Activated naive CD4-positive, alpha-beta T cell treated with anti-CD3 and anti-CD28 coated beads, Interleukin-2, amount 50 U/mL, for 24 hours (primary cell): ENCODE measurements at regions not wholly inside any gene's neighbourhood (a gene's known extent, or its start where the extent isn't known, plus 50 kb on each side); places are given as distances from the start of the nearest gene placed in this dataset.
"Not testable (repeated sequence)": the region's sequence is repeated elsewhere in the genome, so short reads cannot be mapped to it uniquely, and the experiment has no call there.

Experiments used
- H3K27ac Mint-ChIP-seq: one replicate; pipeline ENCODE4 v1.8.0; 2021; ENCODE audit warnings: mild to moderate bottlenecking, mixed read lengths
- H3K27me3 Mint-ChIP-seq: one replicate; pipeline ENCODE4 v1.8.0; 2021; ENCODE audit warnings: mixed read lengths
- H3K36me3 Mint-ChIP-seq: one replicate; pipeline ENCODE4 v1.8.0; 2021; ENCODE audit warnings: mixed read lengths
- H3K4me1 Mint-ChIP-seq: one replicate; pipeline ENCODE4 v1.8.0; 2021; ENCODE audit warnings: mixed read lengths
- H3K4me3 Mint-ChIP-seq: one replicate; pipeline ENCODE4 v1.8.0; 2021; ENCODE audit warnings: mild to moderate bottlenecking, mixed read lengths
- H3K9me3 Mint-ChIP-seq: one replicate; pipeline ENCODE4 v1.8.0; 2021; ENCODE audit warnings: mixed read lengths

DNA sequence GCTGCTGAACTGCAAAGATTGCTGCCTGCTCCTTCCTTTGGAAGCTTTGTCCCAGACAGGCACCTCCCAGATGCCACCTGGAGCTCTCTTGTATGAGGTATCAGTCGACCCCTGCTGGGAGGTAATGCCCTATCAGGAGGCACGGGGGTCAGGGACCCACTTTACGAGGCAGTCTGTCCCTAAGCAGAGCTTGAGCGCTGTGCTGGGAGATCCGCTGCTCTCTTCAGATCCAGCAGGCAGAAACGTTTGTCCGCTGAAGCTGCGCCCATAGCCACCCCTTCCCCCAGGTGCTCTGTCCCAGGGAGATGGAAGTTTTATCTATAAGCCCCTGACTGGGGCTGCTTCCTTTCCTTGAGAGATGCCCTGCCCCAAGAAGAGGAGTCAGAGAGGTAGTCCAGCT is 197.5 kb downstream of the NAF1 start:
- Mint-ChIP-seq H3K27me3 (no peaks in the 10 kb centered on the region), H3K4me3 (no peak overlapping the region), H3K4me1 (no peaks in the 10 kb centered on the region), H3K9me3 (no peaks in the 10 kb centered on the region), H3K27ac (no peak overlapping the region), H3K36me3 (no peaks in the 10 kb centered on the region)

- H3K9me3 Mint-ChIP-seq, H3K27ac Mint-ChIP-seq, H3K4me1 Mint-ChIP-seq, H3K36me3 Mint-ChIP-seq, H3K4me3 Mint-ChIP-seq, H3K27me3 Mint-ChIP-seq: not testable (repeated sequence)
Observed at GRCh38 chr4:162965978-162966377, 200.7 kb downstream of the NAF1 start.

DNA sequence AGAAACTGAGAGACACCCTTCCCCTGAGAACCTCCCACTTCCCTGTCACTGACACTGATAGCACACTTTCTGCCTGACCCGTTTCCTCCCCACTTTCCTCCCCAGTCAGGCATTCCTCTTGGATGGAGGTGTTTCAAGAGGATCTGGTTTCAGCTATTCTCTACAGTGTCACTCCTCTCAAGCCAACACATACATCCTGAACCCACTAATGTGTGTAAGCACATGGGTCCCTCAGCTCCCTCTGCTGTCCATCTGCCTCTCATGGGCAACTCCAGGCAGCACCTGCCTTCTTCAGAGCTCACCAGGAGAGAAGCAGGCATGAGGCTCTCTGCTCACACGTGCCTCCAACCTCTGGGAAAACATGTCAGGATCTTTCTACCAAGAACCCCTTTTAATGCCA is 207.6 kb downstream of the NAF1 start:
- H3K4me3 Mint-ChIP-seq = no peak overlapping the region
- no peaks in the 10 kb centered on the region for H3K9me3 Mint-ChIP-seq
- no peak overlapping the region for H3K27ac Mint-ChIP-seq
- H3K36me3 Mint-ChIP-seq = no peaks in the 10 kb centered on the region
- no peaks in the 10 kb centered on the region for H3K4me1 Mint-ChIP-seq
- no peaks in the 10 kb centered on the region for H3K27me3 Mint-ChIP-seq

- Mint-ChIP-seq H3K27ac (no peak overlapping the region), H3K4me3 (no peak overlapping the region), H3K4me1 (no peaks in the 10 kb centered on the region), H3K9me3 (no peaks in the 10 kb centered on the region), H3K36me3 (no peaks in the 10 kb centered on the region), H3K27me3 (no peaks in the 10 kb centered on the region)
Observed at GRCh38 chr4:162957521-162958143, 209.1 kb downstream of the NAF1 start.

DNA sequence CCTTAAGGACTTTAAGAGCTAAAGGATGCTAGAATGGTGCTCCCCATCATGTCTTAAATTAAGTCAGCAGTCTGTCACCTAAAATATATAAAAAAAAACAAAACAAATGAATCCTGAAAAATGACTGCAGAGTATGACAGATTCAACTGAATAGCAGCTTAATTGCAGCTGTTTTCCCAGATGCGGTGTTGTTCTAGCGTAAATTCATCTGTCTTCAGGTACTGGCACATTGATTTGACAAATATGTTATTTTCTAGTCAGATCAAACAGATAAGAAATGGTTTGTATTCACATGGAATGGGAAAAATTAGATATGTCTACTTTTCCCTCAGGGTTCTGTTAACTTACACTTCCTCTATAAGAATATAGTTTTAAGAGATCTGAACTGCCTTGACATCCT is 211.7 kb downstream of the NAF1 start:
- no peak overlapping the region for H3K27ac Mint-ChIP-seq
- H3K27me3 Mint-ChIP-seq = no peaks in the 10 kb centered on the region
- H3K4me1 Mint-ChIP-seq = no peaks in the 10 kb centered on the region
- H3K9me3 Mint-ChIP-seq = no peaks in the 10 kb centered on the region
- H3K36me3 Mint-ChIP-seq = no peaks in the 10 kb centered on the region
- no peak overlapping the region for H3K4me3 Mint-ChIP-seq

DNA sequence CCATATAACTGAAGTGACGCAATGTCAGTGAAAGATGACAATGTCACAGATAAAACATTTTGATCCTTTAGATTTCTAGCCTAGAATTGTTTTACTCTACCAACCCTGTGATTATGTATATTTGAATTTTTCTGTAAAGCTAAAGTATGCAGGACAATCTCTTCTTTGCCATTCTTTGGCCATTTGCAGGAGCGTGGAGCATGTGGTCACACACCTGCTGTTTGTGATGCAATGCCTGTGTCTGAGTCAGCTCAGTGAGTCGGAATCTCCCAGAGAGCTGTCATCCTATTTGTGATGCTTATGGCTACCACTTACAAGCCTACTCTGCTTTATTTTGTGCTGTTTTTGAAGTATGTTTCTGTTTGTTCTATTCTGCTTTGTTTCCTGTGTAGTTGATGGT is 214.5 kb downstream of the NAF1 start:
- H3K27ac Mint-ChIP-seq = no peak overlapping the region
- H3K36me3 Mint-ChIP-seq = no peaks in the 10 kb centered on the region
- no peak overlapping the region for H3K4me3 Mint-ChIP-seq
- no peaks in the 10 kb centered on the region for H3K27me3 Mint-ChIP-seq
- no peaks in the 10 kb centered on the region for H3K9me3 Mint-ChIP-seq
- H3K4me1 Mint-ChIP-seq = no peaks in the 10 kb centered on the region

DNA sequence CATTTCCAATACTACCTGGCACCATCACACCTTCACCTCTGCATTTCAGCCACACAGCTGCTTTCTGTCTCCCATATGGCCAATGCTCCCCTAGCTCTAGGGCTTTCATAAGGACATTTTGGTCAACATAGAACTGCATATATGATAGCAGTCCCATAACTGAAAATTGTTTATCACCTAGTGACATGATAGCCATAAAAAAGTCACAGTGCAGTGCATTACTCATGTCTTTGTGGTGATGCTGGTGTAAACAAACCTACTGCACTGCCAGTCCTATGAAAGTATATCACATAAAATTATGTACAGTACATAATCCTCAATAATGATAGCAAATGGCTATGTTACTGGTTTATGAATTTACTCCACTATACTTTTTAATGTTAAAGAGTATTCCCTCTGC is 221.0 kb downstream of the NAF1 start:
- H3K4me3 Mint-ChIP-seq = no peak overlapping the region
- no peaks in the 10 kb centered on the region for H3K4me1 Mint-ChIP-seq
- no peaks in the 10 kb centered on the region for H3K36me3 Mint-ChIP-seq
- H3K27me3 Mint-ChIP-seq = no peaks in the 10 kb centered on the region
- no peak overlapping the region for H3K27ac Mint-ChIP-seq
- no peaks in the 10 kb centered on the region for H3K9me3 Mint-ChIP-seq

GRCh38 chr4:162943263-162943662 is 223.4 kb downstream of the NAF1 start:
- Mint-ChIP-seq H3K4me3 (no peak overlapping the region), H3K27ac (no peak overlapping the region), H3K4me1 (no peaks in the 10 kb centered on the region), H3K9me3 (no peaks in the 10 kb centered on the region), H3K27me3 (no peaks in the 10 kb centered on the region), H3K36me3 (no peaks in the 10 kb centered on the region)

- Mint-ChIP-seq H3K36me3 (no peaks in the 10 kb centered on the region), H3K4me1 (no peaks in the 10 kb centered on the region), H3K4me3 (no peak overlapping the region), H3K9me3 (no peaks in the 10 kb centered on the region), H3K27ac (no peak overlapping the region), H3K27me3 (no peaks in the 10 kb centered on the region)
Observed at GRCh38 chr4:162938738-162939485, 227.8 kb downstream of the NAF1 start.

DNA sequence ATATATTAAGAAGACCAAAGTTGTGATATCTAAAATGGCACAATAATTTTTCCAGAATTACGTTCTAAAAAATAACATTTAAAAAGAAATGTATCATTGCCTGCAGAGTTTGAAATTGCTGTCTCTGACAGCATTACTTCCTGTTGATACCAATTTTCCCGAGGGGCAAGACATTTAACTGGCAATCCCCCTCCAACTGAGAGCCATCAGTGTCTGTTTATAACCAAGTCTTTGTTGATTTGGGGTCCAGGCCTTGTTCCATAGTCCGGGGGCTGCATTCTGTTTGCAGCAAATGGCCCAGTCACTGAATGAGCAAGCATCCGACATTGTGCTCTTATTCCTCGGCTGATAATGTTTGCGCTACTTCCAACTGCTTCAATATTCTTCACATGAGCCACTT is 231.5 kb downstream of the NAF1 start:
- no peaks in the 10 kb centered on the region for H3K4me1 Mint-ChIP-seq
- H3K27ac Mint-ChIP-seq = no peak overlapping the region
- H3K36me3 Mint-ChIP-seq = no peaks in the 10 kb centered on the region
- no peaks in the 10 kb centered on the region for H3K9me3 Mint-ChIP-seq
- no peaks in the 10 kb centered on the region for H3K27me3 Mint-ChIP-seq
- H3K4me3 Mint-ChIP-seq = no peak overlapping the region

- Mint-ChIP-seq H3K27me3 (no peaks in the 10 kb centered on the region), H3K36me3 (no peaks in the 10 kb centered on the region), H3K4me3 (no peak overlapping the region), H3K4me1 (no peaks in the 10 kb centered on the region), H3K27ac (no peak overlapping the region), H3K9me3 (no peaks in the 10 kb centered on the region)
Observed at GRCh38 chr4:162931286-162931685, 235.4 kb downstream of the NAF1 start.

GRCh38 chr4:162921178-162921785 is 245.4 kb downstream of the NAF1 start:
- no peak overlapping the region for H3K4me3 Mint-ChIP-seq
- no peaks in the 10 kb centered on the region for H3K36me3 Mint-ChIP-seq
- no peaks in the 10 kb centered on the region for H3K27me3 Mint-ChIP-seq
- peaks cover 6% of the 10 kb centered on the region for H3K9me3 Mint-ChIP-seq
- no peaks in the 10 kb centered on the region for H3K4me1 Mint-ChIP-seq
- H3K27ac Mint-ChIP-seq = no peak overlapping the region

DNA sequence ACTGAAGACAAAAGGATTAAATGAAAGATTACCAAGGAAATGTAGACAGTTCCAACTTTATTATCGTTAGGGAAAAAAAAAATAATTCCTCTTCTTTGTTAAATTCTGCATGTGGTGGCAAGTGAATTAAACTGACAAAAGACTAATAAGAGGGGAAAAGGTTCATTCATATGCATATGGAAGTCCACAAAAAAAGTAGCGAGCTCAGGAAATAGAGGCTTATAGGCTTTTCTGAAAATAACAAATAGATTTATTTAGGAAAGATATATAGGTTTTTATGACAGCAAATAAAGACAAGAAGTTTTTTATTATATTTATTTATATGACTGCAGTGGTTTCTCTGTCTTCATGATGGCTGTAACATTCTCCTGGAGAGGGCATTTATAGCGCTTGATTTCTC is 246.0 kb downstream of the NAF1 start:
- H3K27ac Mint-ChIP-seq = no peak overlapping the region
- no peaks in the 10 kb centered on the region for H3K4me1 Mint-ChIP-seq
- H3K27me3 Mint-ChIP-seq = no peaks in the 10 kb centered on the region
- no peak overlapping the region for H3K4me3 Mint-ChIP-seq
- no peaks in the 10 kb centered on the region for H3K36me3 Mint-ChIP-seq
- peaks cover 6% of the 10 kb centered on the region for H3K9me3 Mint-ChIP-seq

DNA sequence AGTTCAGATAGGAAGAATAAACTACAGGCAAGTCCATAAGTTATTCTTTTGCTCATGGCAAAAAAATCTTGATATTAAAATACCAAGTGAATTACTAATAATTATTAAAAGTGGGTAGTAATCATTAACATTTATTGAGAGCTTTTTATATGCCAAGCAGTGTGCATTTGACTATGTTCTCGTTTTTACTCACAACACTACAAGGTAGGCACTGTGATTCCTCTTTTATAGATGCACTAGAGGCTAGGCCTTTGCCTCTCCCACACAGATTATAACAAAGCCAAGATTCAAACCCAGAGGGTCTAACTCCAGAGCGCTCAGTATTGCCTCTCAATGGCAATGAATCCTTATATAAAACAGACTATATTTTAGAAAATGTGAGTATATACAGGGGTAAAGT is 254.2 kb downstream of the NAF1 start:
- Mint-ChIP-seq H3K27me3 (peaks cover 2% of the 10 kb centered on the region), H3K27ac (no peak overlapping the region), H3K4me1 (no peaks in the 10 kb centered on the region), H3K4me3 (no peak overlapping the region), H3K9me3 (peaks cover 1% of the 10 kb centered on the region), H3K36me3 (no peaks in the 10 kb centered on the region)

- H3K4me3 Mint-ChIP-seq = no peak overlapping the region
- peaks cover 5% of the 10 kb centered on the region for H3K9me3 Mint-ChIP-seq
- no peaks in the 10 kb centered on the region for H3K4me1 Mint-ChIP-seq
- H3K36me3 Mint-ChIP-seq = no peaks in the 10 kb centered on the region
- H3K27ac Mint-ChIP-seq = no peak overlapping the region
- H3K27me3 Mint-ChIP-seq = peaks cover 2% of the 10 kb centered on the region
Observed at GRCh38 chr4:162911349-162911748, 255.3 kb downstream of the NAF1 start.

DNA sequence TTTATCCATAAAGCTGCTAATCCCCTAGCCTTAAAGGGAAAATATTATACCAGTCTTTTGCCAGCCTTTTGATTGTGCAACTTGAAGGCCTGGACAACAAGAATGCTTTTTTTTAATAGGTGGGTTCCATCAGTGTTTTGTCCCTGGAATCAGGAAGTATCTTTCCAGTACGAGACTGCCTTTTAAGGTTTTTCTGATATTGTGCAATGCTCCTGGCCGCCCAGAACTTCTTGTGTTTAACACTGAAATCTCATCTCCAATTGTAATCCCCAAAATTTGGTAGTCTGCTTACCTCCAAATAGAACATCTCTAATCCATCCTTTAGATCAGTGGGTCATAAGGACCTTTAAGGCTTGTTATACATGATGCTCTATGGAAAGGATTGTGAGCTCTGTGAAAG is 256.7 kb downstream of the NAF1 start:
- no peak overlapping the region for H3K4me3 Mint-ChIP-seq
- H3K27me3 Mint-ChIP-seq = peaks cover 2% of the 10 kb centered on the region
- peaks cover 5% of the 10 kb centered on the region for H3K9me3 Mint-ChIP-seq
- no peak overlapping the region for H3K27ac Mint-ChIP-seq
- H3K36me3 Mint-ChIP-seq = no peaks in the 10 kb centered on the region
- no peaks in the 10 kb centered on the region for H3K4me1 Mint-ChIP-seq
